ENCODE measurements at regions not wholly inside any gene's neighbourhood (a gene's known extent, or its start where the extent isn't known, plus 50 kb on each side); places are given as distances from the start of the nearest gene placed in this dataset.

DNA sequence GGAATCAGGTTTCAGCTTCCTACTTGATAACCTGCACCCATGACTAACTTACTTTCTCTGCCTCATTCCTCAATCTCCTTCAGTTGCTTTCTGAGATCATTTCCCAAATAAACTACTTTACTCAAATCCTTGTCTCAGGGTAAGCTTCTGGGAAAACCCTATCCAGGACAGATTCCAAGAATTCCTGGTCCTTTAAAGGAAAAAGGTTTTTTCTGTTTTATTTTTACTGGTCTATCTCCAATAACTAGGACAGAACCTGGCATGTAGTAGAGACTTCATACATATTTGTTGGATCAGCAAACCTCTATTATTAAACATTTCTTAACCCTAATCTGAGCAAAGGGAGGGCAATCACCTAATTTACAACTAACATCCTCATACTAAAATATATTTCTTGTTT lies 910.5 kb upstream of the CHORDC1 start:
- Histone ChIP-seq H3K4me3 (no peak overlapping the region), H3K27ac (no peak overlapping the region), H3K36me3 (no peaks in the 10 kb centered on the region), H3K27me3 (no peaks in the 10 kb centered on the region), H3K9me3 (peaks cover 0 to 4% of the 10 kb centered on the region in 2 donors), H3K4me1 (peaks cover 0 to 4% of the 10 kb centered on the region in 2 donors)
- no peak for TF ChIP-seq CTCF (IDR thresholded peaks at IDR 0.05)
- no peak for DNase-seq (ENCODE audit: low spot score)

- Histone ChIP-seq H3K36me3 (no peaks in the 10 kb centered on the region), H3K4me1 (peaks cover 0 to 4% of the 10 kb centered on the region in 2 donors), H3K27ac (no peak overlapping the region), H3K9me3 (no peaks in the 10 kb centered on the region), H3K4me3 (no peak overlapping the region), H3K27me3 (no peaks in the 10 kb centered on the region)
- DNase-seq (ENCODE audit: low spot score) = no peak
- no peak for TF ChIP-seq CTCF (IDR thresholded peaks at IDR 0.05)
Observed at GRCh38 chr11:91129596-91129995, 906.7 kb upstream of the CHORDC1 start.

GRCh38 chr11:91124363-91124762 lies 901.5 kb upstream of the CHORDC1 start:
- Histone ChIP-seq H3K27ac (no peak overlapping the region), H3K27me3 (no peaks in the 10 kb centered on the region), H3K4me3 (no peak overlapping the region), H3K36me3 (no peaks in the 10 kb centered on the region), H3K4me1 (no peaks in the 10 kb centered on the region), H3K9me3 (no peaks in the 10 kb centered on the region)
- no peak for DNase-seq (ENCODE audit: low spot score)
- no peak for TF ChIP-seq CTCF (IDR thresholded peaks at IDR 0.05)

GRCh38 chr11:91115116-91115515 lies 892.3 kb upstream of the CHORDC1 start:
- H3K36me3 ChIP-seq = no peaks in the 10 kb centered on the region
- TF ChIP-seq CTCF (IDR thresholded peaks at IDR 0.05) = no peak

GRCh38 chr11:91104237-91104636 lies 881.4 kb upstream of the CHORDC1 start:
- Histone ChIP-seq H3K27me3 (no peaks in the 10 kb centered on the region), H3K9me3 (no peaks in the 10 kb centered on the region), H3K4me1 (no peaks in the 10 kb centered on the region), H3K4me3 (no peak overlapping the region), H3K36me3 (no peaks in the 10 kb centered on the region), H3K27ac (no peak overlapping the region)
- DNase-seq (ENCODE audit: low spot score) = no peak
- no peak for TF ChIP-seq CTCF (IDR thresholded peaks at IDR 0.05)

More at GRCh38 chr11:91115116-91115515, 892.3 kb upstream of the CHORDC1 start:
- H3K9me3 ChIP-seq = no peaks in the 10 kb centered on the region
- H3K4me1 ChIP-seq = no peaks in the 10 kb centered on the region
- no peak overlapping the region for H3K4me3 ChIP-seq
- H3K27ac ChIP-seq = no peak overlapping the region
- no peak for DNase-seq (ENCODE audit: low spot score)
- H3K27me3 ChIP-seq = no peaks in the 10 kb centered on the region

DNA sequence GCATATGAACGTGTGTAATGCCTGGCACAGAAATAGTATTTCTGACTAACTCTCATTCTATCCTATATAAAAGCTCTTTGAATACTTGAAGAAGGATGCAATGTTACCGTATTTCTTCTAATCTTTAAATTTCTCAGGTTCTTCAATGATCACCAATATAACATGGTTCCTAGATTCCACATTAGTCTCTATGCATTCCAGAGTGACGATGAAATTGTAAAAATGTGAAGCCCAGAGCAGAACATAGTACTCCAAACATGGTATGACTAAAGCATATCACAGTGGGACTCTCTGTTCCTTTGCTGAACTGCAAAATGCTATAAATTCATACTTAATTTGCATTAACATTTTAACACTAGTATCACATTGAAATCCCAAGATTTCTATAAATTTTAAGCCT lies 877.6 kb upstream of the CHORDC1 start:
- Histone ChIP-seq H3K9me3 (no peaks in the 10 kb centered on the region), H3K4me1 (no peaks in the 10 kb centered on the region), H3K4me3 (no peak overlapping the region), H3K27ac (no peak overlapping the region), H3K36me3 (no peaks in the 10 kb centered on the region), H3K27me3 (no peaks in the 10 kb centered on the region)
- DNase-seq (ENCODE audit: low spot score) = no peak
- no peak for TF ChIP-seq CTCF (IDR thresholded peaks at IDR 0.05)

All from right atrium auricular region (tissue), 2 donors.